ENCODE measurements at regions not wholly inside any gene's neighbourhood (a gene's known extent, or its start where the extent isn't known, plus 50 kb on each side); places are given as distances from the start of the nearest gene placed in this dataset.

GRCh38 chr4:123342498-123342897 lies 54.1 kb upstream of the SPRY1 start:
- 98% methylated on average over 2 of the region's 2 CpGs for WGBS
- intact Hi-C loops (cut with DNase I), result no loop called here

GRCh38 chr4:123343400-123344041 lies 53.1 kb upstream of the SPRY1 start:
- Histone ChIP-seq H3K36me3 (no peaks in the 10 kb centered on the region), H3K9me3 (no peaks in the 10 kb centered on the region), H3K4me1 (peaks cover 0 to 6% (median 3%) of the 10 kb centered on the region in 4 donors), H3K4me3 (no peak overlapping the region), H3K27ac (replicated peaks in 1 of 4) (peak overlapping the region; percentile 26 to 72 (median 58)), H3K27me3 (no peaks in the 10 kb centered on the region)
- DNase-seq (ENCODE audit: extremely low spot score), result no peak
- WGBS, result 83% methylated on average over 13 of the region's 13 CpGs
- intact Hi-C loops (cut with DNase I), result no loop called here
- TF ChIP-seq POLR2AphosphoS5 (IDR thresholded peaks at IDR 0.05) (peak; percentile 42 to 54), EP300 (IDR thresholded peaks at IDR 0.05) (no peak)

More at GRCh38 chr4:123342498-123342897, 54.1 kb upstream of the SPRY1 start:
- Histone ChIP-seq H3K27ac (replicated peaks in 1 of 4) (peak overlapping the region; percentile 16 to 72 (median 44)), H3K27me3 (no peaks in the 10 kb centered on the region), H3K4me1 (peaks cover 0 to 6% (median 3%) of the 10 kb centered on the region in 4 donors), H3K4me3 (no peak overlapping the region), H3K36me3 (no peaks in the 10 kb centered on the region), H3K9me3 (no peaks in the 10 kb centered on the region)
- DNase-seq (ENCODE audit: extremely low spot score), result no peak
- TF ChIP-seq POLR2A (IDR thresholded peaks at IDR 0.05; ENCODE audit: low read depth) (no peak), POLR2AphosphoS5 (IDR thresholded peaks at IDR 0.05) (no peak), CTCF (IDR thresholded peaks at IDR 0.05) (no peak), EP300 (IDR thresholded peaks at IDR 0.05) (no peak)

GRCh38 chr4:123345137-123345934 lies 51.3 kb upstream of the SPRY1 start:
- Histone ChIP-seq H3K27ac (replicated peaks in 1 of 4) (no peak overlapping the region), H3K27me3 (no peaks in the 10 kb centered on the region), H3K9me3 (no peaks in the 10 kb centered on the region), H3K4me3 (no peak overlapping the region), H3K4me1 (peaks cover 0 to 4% (median 0%) of the 10 kb centered on the region in 4 donors), H3K36me3 (no peaks in the 10 kb centered on the region)
- 81% methylated on average over 9 of the region's 9 CpGs for WGBS
- no peak for DNase-seq (ENCODE audit: extremely low spot score)
- intact Hi-C loops (cut with DNase I), result no loop called here
- TF ChIP-seq CTCF (IDR thresholded peaks at IDR 0.05) (no peak), POLR2AphosphoS5 (IDR thresholded peaks at IDR 0.05) (no peak), POLR2A (IDR thresholded peaks at IDR 0.05; ENCODE audit: low read depth) (no peak), EP300 (IDR thresholded peaks at IDR 0.05) (no peak)

GRCh38 chr4:123345935-123346300 lies 50.7 kb upstream of the SPRY1 start:
- Histone ChIP-seq H3K9me3 (no peaks in the 10 kb centered on the region), H3K4me3 (no peak overlapping the region), H3K4me1 (peaks cover 0 to 4% (median 0%) of the 10 kb centered on the region in 4 donors), H3K27ac (replicated peaks in 1 of 4) (no peak overlapping the region), H3K36me3 (no peaks in the 10 kb centered on the region), H3K27me3 (no peaks in the 10 kb centered on the region)
- 65% methylated on average over 3 of the region's 3 CpGs for WGBS
- TF ChIP-seq CTCF (IDR thresholded peaks at IDR 0.05) (no peak), EP300 (IDR thresholded peaks at IDR 0.05) (no peak), POLR2AphosphoS5 (IDR thresholded peaks at IDR 0.05) (no peak), POLR2A (IDR thresholded peaks at IDR 0.05; ENCODE audit: low read depth) (no peak)
- DNase-seq (ENCODE audit: extremely low spot score), result no peak
- intact Hi-C loops (cut with DNase I), result no loop called here

GRCh38 chr4:123346330-123346940 lies 50.2 kb upstream of the SPRY1 start:
- TF ChIP-seq POLR2A (IDR thresholded peaks at IDR 0.05; ENCODE audit: low read depth) (no peak), POLR2AphosphoS5 (IDR thresholded peaks at IDR 0.05) (no peak), CTCF (IDR thresholded peaks at IDR 0.05) (no peak), EP300 (IDR thresholded peaks at IDR 0.05) (no peak)
- H3K4me1 ChIP-seq, result peaks cover 0 to 4% (median 0%) of the 10 kb centered on the region in 4 donors
- DNase-seq (ENCODE audit: extremely low spot score), result no peak
- H3K27ac ChIP-seq (replicated peaks in 1 of 4), result no peak overlapping the region
- intact Hi-C loops (cut with DNase I), result no loop called here
- WGBS, result 68% methylated on average over 7 of the region's 7 CpGs
- H3K36me3 ChIP-seq, result no peaks in the 10 kb centered on the region
- no peaks in the 10 kb centered on the region for H3K27me3 ChIP-seq
- no peaks in the 10 kb centered on the region for H3K9me3 ChIP-seq
- H3K4me3 ChIP-seq, result no peak overlapping the region

Measured in esophagus muscularis mucosa (tissue), 4 donors.